Activated B cell treated with CpG ODN at 0.5 μM for 24 hours (primary cell): ENCODE measurements at regions not wholly inside any gene's neighbourhood (a gene's known extent, or its start where the extent isn't known, plus 50 kb on each side); places are given as distances from the start of the nearest gene placed in this dataset.

Experiments used
- ATAC-seq: fragments of 200-7000 bp; cut with Tn5 transposase; one replicate; pipeline ENCODE4 v1.10.0; 2021; ENCODE audit warnings: low read depth, mild to moderate bottlenecking, moderate library complexity
- CTCF ChIA-PET: fragments of 350-600 bp; sonication (Branson Sonifier 250); formaldehyde crosslinking; loops from one replicate; lab custom pipeline; 2021; ENCODE audit warnings: antibody characterized with exemption; lab: Charles Lee
- POLR2A ChIA-PET: fragments of 350-600 bp; sonication (Branson Sonifier 250); formaldehyde crosslinking; loops from one replicate; lab custom pipeline; 2021; ENCODE audit warnings: antibody characterized with exemption; lab: Charles Lee
- DNase-seq: peaks from one replicate; pipeline ENCODE4 v3.0.0; 2022
- H3K27ac Mint-ChIP-seq: one replicate; pipeline ENCODE4 v1.8.0; 2020; ENCODE audit warnings: mixed read lengths
- H3K27me3 Mint-ChIP-seq: one replicate; pipeline ENCODE4 v1.8.0; 2021; ENCODE audit warnings: mixed read lengths
- H3K36me3 Mint-ChIP-seq: one replicate; pipeline ENCODE4 v1.8.0; 2021; ENCODE audit warnings: low read depth, mixed read lengths
- H3K4me1 Mint-ChIP-seq: one replicate; pipeline ENCODE4 v1.8.0; 2021; ENCODE audit warnings: mixed read lengths
- H3K4me3 Mint-ChIP-seq: one replicate; pipeline ENCODE4 v1.8.0; 2020; ENCODE audit warnings: mild to moderate bottlenecking, mixed read lengths
- H3K9me3 Mint-ChIP-seq: one replicate; pipeline ENCODE4 v1.8.0; 2020; ENCODE audit warnings: mixed read lengths
- intact Hi-C: fragments of 100-400 bp; cut with micrococcal nuclease; formaldehyde crosslinking; loops from one replicate; pipeline ENCODE4 v1.15.1; 2024
- TF ChIP-seq, protein P1 (sequence below): fragments of 200-600 bp; IDR thresholded peaks from one replicate; pipeline ENCODE4 v1.8.0; 2022; ENCODE audit warnings: antibody characterized with exemption, mild to moderate bottlenecking

- H3K9me3 Mint-ChIP-seq = peaks cover 9% of the 10 kb centered on the region
- ChIA-PET POLR2A (no interaction called here), CTCF (no interaction called here)
- H3K27ac Mint-ChIP-seq = no peak overlapping the region
- H3K36me3 Mint-ChIP-seq = no peaks in the 10 kb centered on the region
- intact Hi-C loops = no loop called here
- H3K4me1 Mint-ChIP-seq = no peaks in the 10 kb centered on the region
- peaks cover 10% of the 10 kb centered on the region for H3K27me3 Mint-ChIP-seq
- no peak overlapping the region for H3K4me3 Mint-ChIP-seq
- TF ChIP-seq, protein P1, sequence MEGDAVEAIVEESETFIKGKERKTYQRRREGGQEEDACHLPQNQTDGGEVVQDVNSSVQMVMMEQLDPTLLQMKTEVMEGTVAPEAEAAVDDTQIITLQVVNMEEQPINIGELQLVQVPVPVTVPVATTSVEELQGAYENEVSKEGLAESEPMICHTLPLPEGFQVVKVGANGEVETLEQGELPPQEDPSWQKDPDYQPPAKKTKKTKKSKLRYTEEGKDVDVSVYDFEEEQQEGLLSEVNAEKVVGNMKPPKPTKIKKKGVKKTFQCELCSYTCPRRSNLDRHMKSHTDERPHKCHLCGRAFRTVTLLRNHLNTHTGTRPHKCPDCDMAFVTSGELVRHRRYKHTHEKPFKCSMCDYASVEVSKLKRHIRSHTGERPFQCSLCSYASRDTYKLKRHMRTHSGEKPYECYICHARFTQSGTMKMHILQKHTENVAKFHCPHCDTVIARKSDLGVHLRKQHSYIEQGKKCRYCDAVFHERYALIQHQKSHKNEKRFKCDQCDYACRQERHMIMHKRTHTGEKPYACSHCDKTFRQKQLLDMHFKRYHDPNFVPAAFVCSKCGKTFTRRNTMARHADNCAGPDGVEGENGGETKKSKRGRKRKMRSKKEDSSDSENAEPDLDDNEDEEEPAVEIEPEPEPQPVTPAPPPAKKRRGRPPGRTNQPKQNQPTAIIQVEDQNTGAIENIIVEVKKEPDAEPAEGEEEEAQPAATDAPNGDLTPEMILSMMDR = no peak
- DNase-seq (no peak), ATAC-seq (no peak)
Observed at GRCh38 chr6:163841326-163841725, 426.8 kb downstream of the QKI start.

DNA sequence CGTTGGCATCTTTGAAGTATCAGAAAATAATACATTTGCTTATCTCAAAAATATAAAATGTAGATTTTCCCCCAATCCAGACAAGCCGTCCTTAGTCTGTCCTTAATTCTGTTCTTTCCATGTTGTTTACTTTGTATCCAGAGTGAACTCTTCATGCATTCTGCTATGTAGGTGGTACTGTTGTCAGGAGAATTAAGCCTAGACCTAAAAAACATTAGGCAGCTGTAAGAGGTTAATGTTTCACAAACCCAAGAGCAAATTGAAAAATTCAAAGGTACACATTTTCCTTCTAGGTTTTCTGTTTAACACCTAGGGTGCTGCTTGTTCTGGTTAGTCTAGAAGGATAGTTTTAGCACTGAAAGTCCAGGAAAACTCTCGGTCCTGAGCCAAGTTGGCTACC is 426.4 kb downstream of the QKI start:
- POLR2A ChIA-PET = no interaction called here

DNA sequence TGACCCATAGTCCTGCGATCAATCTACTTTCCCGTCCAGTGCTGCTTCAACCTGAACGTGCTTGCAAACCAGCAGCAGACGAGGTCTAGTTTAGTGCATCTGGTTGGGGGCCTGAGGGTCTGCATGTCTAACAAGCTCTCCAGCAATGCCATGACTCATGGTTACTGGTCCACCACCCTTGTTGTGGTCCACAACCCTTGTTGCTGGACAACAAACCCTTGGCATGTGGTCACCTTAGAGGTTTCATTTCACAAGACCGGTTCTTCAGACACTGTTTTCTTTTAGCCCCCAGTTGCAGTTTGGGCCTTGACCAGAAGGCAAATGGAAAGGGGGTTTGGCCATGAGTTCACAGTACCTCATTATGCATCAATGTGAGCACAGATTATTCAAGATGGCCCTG is 424.8 kb downstream of the QKI start:
- H3K36me3 Mint-ChIP-seq = no peaks in the 10 kb centered on the region
- H3K27me3 Mint-ChIP-seq = peaks cover 13% of the 10 kb centered on the region
- TF ChIP-seq, protein P1 = no peak
- ChIA-PET POLR2A (no interaction called here), CTCF (no interaction called here)
- intact Hi-C loops = no loop called here
- H3K27ac Mint-ChIP-seq = no peak overlapping the region
- DNase-seq (no peak), ATAC-seq (no peak)
- H3K4me3 Mint-ChIP-seq = no peak overlapping the region
- H3K9me3 Mint-ChIP-seq = peaks cover 9% of the 10 kb centered on the region
- no peaks in the 10 kb centered on the region for H3K4me1 Mint-ChIP-seq

More for the DNA sequence above, 426.4 kb downstream of the QKI start:
- no peaks in the 10 kb centered on the region for H3K36me3 Mint-ChIP-seq
- H3K9me3 Mint-ChIP-seq = peaks cover 9% of the 10 kb centered on the region
- no peaks in the 10 kb centered on the region for H3K4me1 Mint-ChIP-seq
- ATAC-seq (no peak), DNase-seq (no peak)
- TF ChIP-seq, protein P1 = no peak
- H3K27me3 Mint-ChIP-seq = peaks cover 13% of the 10 kb centered on the region
- no peak overlapping the region for H3K4me3 Mint-ChIP-seq
- CTCF ChIA-PET = no interaction called here
- intact Hi-C loops = no loop called here
- no peak overlapping the region for H3K27ac Mint-ChIP-seq

GRCh38 chr6:163837691-163838431 is 423.3 kb downstream of the QKI start:
- no peak overlapping the region for H3K4me3 Mint-ChIP-seq
- intact Hi-C loops = no loop called here
- ChIA-PET CTCF (no interaction called here), POLR2A (no interaction called here)
- H3K4me1 Mint-ChIP-seq = no peaks in the 10 kb centered on the region
- peaks cover 13% of the 10 kb centered on the region for H3K27me3 Mint-ChIP-seq
- TF ChIP-seq, protein P1 = no peak
- ATAC-seq (no peak), DNase-seq (no peak)
- H3K9me3 Mint-ChIP-seq = peaks cover 9% of the 10 kb centered on the region
- no peak overlapping the region for H3K27ac Mint-ChIP-seq
- no peaks in the 10 kb centered on the region for H3K36me3 Mint-ChIP-seq

- intact Hi-C loops = no loop called here
- H3K4me3 Mint-ChIP-seq = no peak overlapping the region
- peaks cover 6% of the 10 kb centered on the region for H3K9me3 Mint-ChIP-seq
- ChIA-PET CTCF (no interaction called here), POLR2A (no interaction called here)
- no peak for ATAC-seq
- H3K27ac Mint-ChIP-seq = no peak overlapping the region
- DNase-seq = no peak
- TF ChIP-seq, protein P1 = no peak
- peaks cover 13% of the 10 kb centered on the region for H3K27me3 Mint-ChIP-seq
- H3K36me3 Mint-ChIP-seq = no peaks in the 10 kb centered on the region
- no peaks in the 10 kb centered on the region for H3K4me1 Mint-ChIP-seq
Observed at GRCh38 chr6:163836876-163837690, 422.6 kb downstream of the QKI start.
